GM18861 (cell line): ENCODE measurements at regions not wholly inside any gene's neighbourhood (a gene's known extent, or its start where the extent isn't known, plus 50 kb on each side); places are given as distances from the start of the nearest gene placed in this dataset.
"Not testable (repeated sequence)": the region's sequence is repeated elsewhere in the genome, so short reads cannot be mapped to it uniquely, and the experiment has no call there.

Source experiments
- ATAC-seq: cut with Tn5 transposase; IDR thresholded peaks from one replicate; pipeline ENCODE4 v1.9.1; 2021; ENCODE audit not compliant: unreplicated experiment

DNA sequence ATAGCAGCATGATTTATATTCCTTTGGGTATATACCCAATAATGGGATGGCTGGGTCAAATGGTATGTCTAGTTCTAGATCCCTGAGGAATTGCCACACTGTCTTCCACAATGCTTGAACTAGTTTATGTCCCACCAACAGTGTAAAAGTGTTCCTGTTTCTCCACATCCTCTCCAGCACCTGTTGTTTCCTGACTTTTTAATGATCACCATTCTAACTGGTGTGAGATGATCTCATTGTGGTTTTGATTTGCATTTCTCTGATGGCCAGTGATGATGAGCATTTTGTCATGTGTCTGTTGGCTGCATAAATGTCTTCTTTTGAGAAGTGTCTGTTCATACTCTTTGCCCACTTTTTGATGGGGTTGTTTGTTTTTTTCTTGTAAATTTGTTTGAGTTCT, 54.0 kb upstream of the GPR89A start:
- ATAC-seq: not testable (repeated sequence)

DNA sequence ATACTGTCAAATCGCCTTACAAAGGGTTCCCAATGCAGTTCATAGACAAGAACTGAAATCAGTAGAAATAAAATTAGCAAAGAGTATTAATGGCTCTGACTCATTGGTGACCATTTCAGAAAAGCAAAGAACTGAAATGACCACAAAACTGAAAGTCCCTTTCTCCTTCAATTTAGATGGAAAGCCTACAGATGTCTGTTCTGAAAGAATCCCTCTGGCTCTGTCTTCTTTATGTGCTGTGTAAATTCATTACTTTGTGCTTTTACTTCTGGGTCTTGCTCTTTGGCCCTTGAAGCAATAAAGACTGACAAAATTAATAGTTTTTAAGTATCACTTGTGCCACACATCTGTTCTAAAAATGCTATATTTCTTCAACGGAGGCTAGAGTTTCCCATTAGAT, 62.7 kb upstream of the GPR89A start:
- no peak for ATAC-seq

GRCh38 chr1:145541685-145542084, 66.1 kb upstream of the GPR89A start:
- not testable (repeated sequence) for ATAC-seq

GRCh38 chr1:145541246-145541645, 66.5 kb upstream of the GPR89A start:
- ATAC-seq: not testable (repeated sequence)

DNA sequence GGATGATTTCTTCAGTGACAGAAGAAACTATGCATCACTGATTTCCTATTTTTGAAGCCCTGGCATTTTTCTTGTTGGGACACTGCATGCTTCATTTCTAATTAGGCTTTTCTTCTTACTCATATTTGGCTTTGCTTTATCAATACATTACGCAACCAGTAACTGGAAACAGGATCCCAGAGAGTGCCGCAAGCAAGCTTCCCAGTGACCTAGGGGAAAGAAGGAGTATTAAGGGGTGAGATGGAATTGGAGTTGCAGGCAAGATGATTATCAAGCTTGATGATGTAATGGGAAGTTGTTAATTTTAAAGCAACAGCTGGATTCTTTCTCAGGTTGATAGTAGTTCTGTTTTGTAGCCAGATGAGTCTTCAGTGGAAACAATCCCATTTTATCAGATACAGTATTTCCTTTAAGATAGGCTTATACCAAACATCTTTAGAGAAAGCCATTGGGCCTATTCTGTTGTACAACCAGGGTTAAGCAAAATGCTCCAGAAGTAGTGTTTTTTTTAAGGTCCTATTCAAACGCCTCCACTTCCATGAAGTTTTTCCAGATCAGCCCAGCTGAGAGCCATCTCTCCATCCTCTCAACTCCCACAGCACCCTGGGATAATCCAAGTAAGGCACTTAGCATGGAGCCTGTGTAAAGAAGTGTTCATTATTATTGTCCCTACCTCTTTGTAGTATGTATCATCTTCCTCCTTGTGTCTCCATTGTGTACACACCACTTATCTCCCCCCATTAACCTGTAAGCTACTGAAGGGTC, 69.5 kb upstream of the GPR89A start:
- not testable (repeated sequence) for ATAC-seq

DNA sequence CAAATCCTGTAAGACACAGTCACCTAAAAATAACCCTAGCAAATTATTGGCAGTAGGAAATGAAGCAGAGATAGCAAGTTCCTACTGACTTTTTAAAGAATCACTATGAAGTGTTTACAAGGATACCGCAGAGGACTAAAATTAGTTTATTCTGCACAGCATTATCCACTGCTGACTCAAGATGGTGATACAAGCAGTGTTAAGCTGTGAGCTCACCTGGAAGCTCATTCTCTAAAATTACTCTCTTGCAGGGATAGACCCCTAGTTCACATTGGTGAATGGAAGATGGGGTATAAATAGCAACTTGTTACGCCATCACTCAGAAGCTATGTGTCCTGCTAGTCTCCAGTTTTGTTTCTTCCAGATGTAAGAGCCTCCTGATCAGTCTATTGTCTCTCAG, 70.8 kb upstream of the GPR89A start:
- ATAC-seq: not testable (repeated sequence)

DNA sequence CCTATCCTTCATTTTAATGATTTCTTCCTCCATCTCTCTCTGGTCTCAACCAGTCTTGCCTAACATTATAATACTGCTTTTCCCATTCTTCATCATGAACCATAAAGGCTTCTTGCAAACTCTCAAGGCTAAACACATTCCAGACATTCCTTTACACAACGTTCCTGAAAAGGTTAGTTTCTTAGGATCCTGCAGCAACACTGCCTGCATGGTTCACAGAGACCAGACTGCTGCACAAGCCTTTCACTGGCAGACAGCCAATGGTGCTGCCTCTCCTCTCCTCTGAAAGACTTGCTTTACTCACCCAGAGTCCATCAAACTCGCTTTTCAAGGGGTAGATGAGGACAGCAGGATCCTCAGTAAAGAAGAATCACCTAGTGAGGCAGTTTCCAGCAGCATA, 72.3 kb upstream of the GPR89A start:
- ATAC-seq: not testable (repeated sequence)

DNA sequence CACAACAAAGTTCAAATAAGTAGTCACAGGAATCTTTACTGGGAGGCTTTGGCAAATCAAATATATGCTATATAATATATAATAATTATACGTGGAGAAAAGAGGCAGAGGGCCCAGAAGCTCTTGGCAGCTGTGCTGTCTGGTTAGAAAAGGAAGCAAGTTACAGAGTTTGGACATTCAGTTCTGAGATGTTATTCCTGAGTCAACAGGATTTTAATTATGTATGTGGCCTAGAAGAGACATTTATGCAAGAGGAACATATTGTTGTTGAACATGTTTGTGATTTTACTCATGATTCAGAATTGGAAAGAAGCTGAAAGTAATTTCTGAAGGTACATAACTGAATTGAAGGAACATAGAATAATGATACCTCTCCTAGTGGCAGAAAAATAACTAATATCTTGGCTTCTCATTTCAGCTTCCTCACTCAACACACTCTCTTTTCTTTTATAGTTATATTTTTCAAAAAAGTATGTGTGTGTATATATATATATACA, 79.7 kb upstream of the GPR89A start:
- not testable (repeated sequence) for ATAC-seq

GRCh38 chr1:145520159-145520558, 87.6 kb upstream of the GPR89A start:
- not testable (repeated sequence) for ATAC-seq

DNA sequence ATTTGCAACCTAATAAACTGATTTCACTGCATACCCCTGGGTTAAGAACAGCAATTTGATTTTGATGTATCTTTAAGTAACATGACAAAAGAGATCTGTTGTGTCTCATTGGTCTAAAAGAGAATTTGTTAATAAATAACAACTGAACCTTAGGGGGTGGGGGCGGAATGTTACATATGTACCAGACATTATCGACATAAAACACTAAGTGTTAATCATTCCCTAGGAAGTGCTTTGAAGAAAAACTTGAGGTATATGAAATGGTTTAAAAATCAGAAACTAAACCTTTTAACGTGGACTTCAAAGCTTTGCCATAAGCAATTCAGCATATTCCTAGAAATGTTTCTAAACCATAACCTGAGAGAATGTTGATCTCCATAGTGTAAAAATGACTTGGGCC, 88.5 kb upstream of the GPR89A start:
- ATAC-seq: not testable (repeated sequence)

DNA sequence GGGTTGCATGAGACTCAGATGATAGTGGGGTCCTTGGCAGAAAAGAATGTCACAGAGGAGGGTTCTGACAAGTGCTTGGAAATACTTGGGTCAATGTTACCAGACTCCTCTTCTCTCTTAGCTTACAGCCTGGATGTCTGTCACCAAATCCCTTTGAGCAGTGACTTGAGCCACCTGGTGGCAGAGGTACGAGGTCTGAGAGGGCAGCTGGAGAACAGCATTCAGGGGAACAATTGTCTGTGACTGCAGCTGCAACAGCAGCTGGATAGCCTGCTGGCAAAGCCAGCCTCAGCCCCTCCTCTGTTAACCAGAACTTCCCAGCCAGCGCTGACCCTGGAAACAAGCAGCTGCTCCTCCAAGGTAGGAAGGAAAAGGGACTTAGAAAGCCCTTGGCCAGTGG, 87.6 kb upstream of the NBPF20 start:
- not testable (repeated sequence) for ATAC-seq

DNA sequence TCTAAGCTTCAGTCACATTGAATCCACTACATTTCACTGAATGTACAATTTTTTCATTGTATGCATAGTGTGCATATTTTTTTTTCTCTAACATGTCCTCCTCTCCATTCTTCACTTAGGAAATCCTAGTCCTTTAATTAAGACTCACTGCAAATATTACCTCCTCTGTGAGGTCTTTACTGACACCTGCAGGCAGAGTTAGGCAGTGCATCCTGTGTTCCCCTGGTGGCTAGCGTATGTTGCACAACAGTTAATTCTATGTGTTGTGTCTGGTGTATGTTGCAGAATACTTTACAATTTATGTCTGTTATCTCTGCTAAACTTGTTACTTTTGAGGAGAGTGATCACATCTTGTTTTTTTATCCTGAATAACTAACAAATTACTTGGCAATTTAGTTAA, 82.7 kb upstream of the NBPF20 start:
- peak; percentile 72 for ATAC-seq

DNA sequence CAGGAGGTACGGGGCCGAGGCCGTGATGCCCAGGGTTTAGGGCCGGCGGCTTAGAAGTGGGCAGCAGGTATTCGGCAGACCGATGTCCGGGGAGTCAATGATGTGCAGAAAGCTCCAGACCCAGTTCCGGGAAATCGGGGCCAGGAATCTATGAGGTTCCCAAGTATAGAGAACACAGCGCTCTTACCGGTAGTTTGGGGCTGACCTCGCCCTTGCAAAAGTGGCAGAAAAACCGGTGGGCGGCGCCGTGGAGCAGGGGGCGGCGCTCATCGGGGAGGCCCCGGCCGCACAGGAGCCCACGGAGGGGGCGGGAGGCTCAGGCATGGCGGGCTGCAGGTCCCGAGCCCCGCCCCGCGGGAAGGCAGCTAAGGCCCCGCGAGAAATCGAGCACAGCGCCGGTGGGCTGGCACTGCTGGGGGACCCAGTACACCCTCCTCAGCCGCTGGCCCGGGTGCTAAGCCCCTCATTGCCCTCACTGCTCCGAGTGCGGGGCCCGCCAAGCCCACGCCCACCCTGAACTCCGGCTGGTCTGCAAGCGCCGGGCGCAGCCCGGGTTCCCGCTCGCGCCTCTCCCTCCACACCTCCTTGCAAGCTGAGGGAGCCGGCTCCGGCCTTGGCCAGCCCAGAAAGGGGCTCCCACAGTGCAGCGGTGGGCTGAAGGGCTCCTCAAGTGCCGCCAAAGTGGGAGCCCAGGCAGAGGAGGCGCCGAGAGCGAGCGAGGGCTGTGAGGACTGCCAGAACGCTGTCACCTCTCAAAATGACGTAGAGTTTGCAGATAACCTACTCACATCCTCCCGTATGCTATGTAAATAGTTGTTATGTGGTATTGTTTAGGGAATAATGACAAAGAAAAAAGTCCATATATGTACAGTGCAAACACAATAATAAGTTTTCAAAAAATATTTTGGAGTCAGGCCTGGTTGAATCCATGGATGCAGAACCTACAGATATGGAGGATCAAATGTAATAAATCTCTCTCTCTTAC, 80.6 kb upstream of the NBPF20 start:
- not testable (repeated sequence) for ATAC-seq

DNA sequence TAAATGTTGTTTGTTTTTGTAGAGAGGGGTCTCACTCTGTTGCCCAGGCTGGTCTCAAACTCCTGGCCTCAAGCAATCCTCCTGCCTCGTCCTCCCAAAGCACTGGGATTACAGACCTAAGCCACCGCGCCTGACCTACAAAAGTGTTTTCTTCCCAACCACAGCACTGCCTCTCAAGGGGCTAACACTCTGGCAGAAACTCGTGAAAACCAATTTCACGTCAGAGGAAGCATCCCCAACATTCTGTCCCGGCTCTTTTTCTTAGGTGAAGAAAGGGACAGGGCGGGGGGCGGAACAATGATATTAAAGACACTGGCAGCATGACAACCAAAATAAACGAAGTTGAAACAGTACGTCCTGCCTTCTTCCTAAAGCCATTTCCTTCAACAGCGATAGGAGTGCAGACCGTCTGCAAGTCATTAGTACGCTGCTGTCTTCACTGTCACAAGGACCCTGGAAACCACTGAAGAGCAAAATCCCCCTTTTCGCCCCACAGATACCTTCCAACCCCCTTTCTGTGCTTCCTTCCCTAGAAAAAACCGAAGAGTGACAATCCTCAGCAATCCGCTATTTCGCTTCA, 79.5 kb upstream of the NBPF20 start:
- not testable (repeated sequence) for ATAC-seq

- not testable (repeated sequence) for ATAC-seq
Measured at GRCh38 chr1:145504310-145504709, 78.9 kb upstream of the NBPF20 start.

DNA sequence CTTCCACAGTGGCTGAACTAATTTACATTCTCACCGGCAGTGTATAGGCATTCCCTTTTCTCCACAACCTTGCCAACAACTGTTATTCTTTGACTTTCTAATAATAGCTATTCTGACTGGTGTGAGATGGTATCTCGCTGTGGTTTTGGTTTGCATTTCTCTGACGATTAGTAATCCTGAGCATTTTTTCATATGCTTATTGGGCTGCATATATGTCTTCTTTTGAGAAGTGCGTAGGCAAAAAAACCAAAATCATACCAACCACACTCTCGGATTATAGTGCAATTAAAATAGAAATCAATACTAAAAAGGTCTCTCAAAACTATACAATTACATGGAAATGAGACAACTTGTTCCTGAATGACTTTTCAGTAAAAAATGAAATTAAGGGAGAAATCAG, 74.8 kb upstream of the NBPF20 start:
- not testable (repeated sequence) for ATAC-seq

GRCh38 chr1:145495077-145495871, 69.9 kb upstream of the NBPF20 start:
- ATAC-seq: not testable (repeated sequence)

GRCh38 chr1:145488193-145488933, 63.0 kb upstream of the NBPF20 start:
- not testable (repeated sequence) for ATAC-seq

GRCh38 chr1:145487156-145487555, 61.8 kb upstream of the NBPF20 start:
- ATAC-seq: not testable (repeated sequence)

DNA sequence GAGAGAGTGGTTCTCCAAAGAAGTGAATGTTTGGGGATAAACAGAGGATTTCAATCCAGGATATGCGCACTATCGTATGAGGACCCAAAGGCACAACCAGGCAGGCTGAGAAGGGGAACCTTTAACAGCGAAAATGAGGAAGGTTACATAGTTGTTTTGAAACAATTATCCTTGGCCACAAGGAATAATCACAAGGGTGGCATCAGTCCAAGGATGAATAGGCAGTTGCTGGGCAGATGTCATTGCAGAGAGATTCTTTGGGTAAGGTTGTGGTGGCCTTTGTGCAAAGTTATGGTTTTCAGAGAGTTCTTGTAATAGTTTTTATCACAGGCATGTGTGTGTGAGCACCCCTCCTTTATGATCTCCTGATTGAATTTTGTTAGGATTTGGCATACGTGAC, 58.9 kb upstream of the NBPF20 start:
- not testable (repeated sequence) for ATAC-seq
